ENCODE measurements at regions not wholly inside any gene's neighbourhood (a gene's known extent, or its start where the extent isn't known, plus 50 kb on each side); places are given as distances from the start of the nearest gene placed in this dataset.

DNA sequence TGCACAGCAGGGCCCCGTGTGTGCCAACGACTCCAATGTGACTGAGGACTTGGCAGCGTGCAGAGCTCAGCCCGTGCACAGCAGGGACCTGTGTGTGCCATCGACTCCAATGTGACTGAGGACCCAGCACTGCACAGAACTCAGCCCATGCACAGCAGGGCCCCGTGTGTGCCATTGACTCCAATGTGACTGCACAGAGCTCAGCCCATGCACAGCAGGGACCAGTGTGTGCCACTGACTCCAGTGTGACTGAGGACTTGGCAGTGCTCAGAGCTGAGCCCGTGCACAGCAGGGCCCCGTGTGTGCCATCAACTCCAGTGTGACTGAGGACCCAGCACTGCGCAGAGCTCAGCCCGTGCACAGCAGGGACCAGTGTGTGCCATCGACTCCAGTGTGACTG lies 347.8 kb upstream of the B3GAT1 start:
- no peaks in the 10 kb centered on the region for H3K36me3 Mint-ChIP-seq (ENCODE audit: low read depth)
- H3K27ac Mint-ChIP-seq: no peak overlapping the region
- intact Hi-C loops (cut with micrococcal nuclease): no loop called here

DNA sequence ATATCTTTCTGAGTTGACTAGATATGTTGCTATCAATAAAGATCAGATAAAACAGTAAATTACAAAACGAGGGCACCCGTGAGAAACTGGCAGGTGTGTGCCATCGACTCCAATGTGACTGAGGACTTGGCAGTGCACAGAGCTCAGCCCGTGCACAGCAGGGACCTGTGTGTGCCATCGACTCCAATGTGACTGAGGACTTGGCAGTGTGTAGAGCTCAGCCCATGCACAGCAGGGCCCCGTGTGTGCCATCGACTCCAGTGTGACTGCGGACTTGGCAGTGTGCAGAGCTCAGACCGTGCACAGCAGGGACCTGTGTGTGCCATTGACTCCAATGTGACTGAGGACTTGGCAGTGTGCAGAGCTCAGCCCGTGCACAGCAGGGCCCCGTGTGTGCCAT lies 347.2 kb upstream of the B3GAT1 start:
- Mint-ChIP-seq H3K4me1 (ENCODE audit: low read depth) (no peaks in the 10 kb centered on the region), H3K27me3 (ENCODE audit: insufficient read depth) (no peaks in the 10 kb centered on the region), H3K27ac (no peak overlapping the region), H3K9me3 (no peaks in the 10 kb centered on the region), H3K36me3 (ENCODE audit: low read depth) (no peaks in the 10 kb centered on the region), H3K4me3 (no peak overlapping the region)
- no peak for DNase-seq (ENCODE audit: low spot score)
- intact Hi-C loops (cut with micrococcal nuclease): no loop called here

More for the DNA sequence above, 347.8 kb upstream of the B3GAT1 start:
- H3K4me1 Mint-ChIP-seq (ENCODE audit: low read depth): no peaks in the 10 kb centered on the region
- DNase-seq (ENCODE audit: low spot score): no peak
- H3K27me3 Mint-ChIP-seq (ENCODE audit: insufficient read depth): no peaks in the 10 kb centered on the region
- H3K9me3 Mint-ChIP-seq: no peaks in the 10 kb centered on the region
- H3K4me3 Mint-ChIP-seq: no peak overlapping the region

DNA sequence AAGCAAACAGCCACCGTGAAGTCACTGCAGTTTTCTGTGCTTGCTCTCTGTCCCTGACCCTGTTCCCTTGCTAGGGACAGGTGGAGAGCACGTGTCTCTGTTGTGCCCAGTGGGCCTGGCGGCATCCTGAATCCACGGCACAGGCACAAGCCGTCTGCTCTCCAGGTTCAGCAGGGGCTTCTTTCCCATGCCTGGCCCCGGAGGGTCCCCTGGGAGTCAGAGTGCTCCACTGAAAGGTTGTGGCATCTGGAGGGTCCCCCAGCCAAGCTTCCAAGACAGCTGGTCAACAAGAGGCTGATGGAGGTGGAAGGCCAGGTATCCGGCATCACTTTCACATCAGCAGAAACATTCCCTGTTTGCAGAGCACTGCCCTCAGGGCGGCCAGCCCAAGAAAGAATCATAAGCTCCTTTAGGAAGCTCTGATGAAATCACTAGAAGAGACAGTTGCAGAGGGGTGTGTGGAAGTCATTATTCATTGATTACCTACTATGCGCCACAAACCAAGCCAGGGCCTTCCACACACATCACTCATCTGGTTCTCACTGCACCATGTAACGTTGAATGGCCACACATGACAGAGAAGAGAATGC lies 346.4 kb upstream of the B3GAT1 start:
- no peak overlapping the region for H3K27ac Mint-ChIP-seq
- no peak overlapping the region for H3K4me3 Mint-ChIP-seq
- no peaks in the 10 kb centered on the region for H3K9me3 Mint-ChIP-seq
- H3K36me3 Mint-ChIP-seq (ENCODE audit: low read depth): no peaks in the 10 kb centered on the region
- DNase-seq (ENCODE audit: low spot score): no peak
- no peaks in the 10 kb centered on the region for H3K4me1 Mint-ChIP-seq (ENCODE audit: low read depth)
- no peaks in the 10 kb centered on the region for H3K27me3 Mint-ChIP-seq (ENCODE audit: insufficient read depth)
- intact Hi-C loops (cut with micrococcal nuclease): no loop called here

DNA sequence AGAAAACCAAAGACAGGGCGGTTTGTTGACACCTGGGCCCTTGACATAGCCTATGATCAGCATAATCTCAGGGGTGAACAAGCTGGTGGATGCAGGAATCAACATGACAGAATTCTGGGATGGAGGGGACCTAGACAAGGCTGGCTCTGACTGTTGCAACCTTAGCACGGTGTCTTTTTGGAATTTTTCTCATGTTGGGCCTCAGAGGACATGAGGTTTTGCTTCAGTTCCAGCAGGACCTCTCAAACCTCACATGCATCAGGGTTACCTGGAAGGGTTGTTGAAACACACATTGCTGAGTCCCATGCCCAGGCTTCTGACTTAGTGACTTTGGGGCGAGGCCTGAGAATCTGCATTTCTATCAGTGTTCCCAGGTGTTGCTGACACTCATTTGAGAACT lies 345.6 kb upstream of the B3GAT1 start:
- Mint-ChIP-seq H3K9me3 (no peaks in the 10 kb centered on the region), H3K27me3 (ENCODE audit: insufficient read depth) (no peaks in the 10 kb centered on the region), H3K27ac (no peak overlapping the region), H3K4me3 (no peak overlapping the region), H3K36me3 (ENCODE audit: low read depth) (no peaks in the 10 kb centered on the region), H3K4me1 (ENCODE audit: low read depth) (no peaks in the 10 kb centered on the region)
- intact Hi-C loops (cut with micrococcal nuclease): no loop called here
- DNase-seq (ENCODE audit: low spot score): no peak

DNA sequence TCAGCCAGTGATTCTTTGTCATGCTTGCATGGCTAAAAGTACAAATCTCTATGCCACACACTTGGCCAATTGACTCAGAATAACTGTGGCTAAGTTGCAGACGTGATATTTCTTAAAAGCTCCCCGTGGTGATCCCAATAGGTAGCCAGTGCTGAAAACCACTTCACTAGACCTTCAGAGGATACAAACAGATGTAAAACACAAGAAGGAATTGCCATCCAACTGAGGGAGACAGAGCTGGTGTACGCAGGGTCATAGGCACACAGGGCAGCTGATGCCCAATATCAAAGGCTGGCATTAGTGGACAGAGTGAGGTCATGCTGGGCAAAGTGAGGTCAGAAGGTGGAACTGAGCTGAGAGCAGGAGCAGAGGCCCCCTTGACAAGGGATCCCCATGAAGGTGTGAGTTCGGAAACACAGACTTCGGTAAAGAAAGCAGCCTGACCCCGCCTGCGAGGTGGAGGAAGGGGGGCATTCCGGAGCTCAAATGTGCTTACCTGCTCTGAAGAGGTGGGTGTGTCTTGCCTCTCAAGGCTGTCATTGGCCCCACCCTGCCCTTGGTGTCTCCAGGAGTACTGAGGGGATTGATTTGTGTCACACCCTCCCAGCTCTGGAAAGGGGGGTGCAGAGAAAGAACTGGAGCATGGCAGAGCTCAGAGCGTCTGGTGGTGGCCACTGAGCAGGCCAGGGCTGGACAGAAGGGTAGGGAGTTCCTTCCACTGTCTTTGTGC lies 344.9 kb upstream of the B3GAT1 start:
- no peak for DNase-seq (ENCODE audit: low spot score)
- no peak overlapping the region for H3K27ac Mint-ChIP-seq

DNA sequence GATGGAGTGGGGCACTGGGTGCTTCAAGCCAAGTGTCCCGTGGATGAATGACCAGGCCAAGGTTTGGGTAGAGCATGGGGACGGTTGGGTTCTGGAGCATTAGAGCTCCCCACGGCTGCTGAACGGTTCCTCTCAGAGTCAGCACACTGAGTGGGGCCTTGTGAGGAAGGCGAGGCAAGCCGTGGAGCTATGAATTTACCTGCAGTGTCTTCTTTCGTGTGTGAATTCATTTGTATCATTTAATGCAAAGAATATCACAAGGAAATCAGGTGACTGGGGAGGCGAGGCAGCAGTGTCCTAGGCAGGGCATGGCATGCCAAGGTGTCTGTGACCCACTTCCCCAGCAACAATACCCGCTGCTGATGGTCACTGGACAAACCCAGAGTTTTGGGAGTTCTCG lies 343.5 kb upstream of the B3GAT1 start:
- H3K27ac Mint-ChIP-seq: no peak overlapping the region
- intact Hi-C loops (cut with micrococcal nuclease): no loop called here
- no peaks in the 10 kb centered on the region for H3K36me3 Mint-ChIP-seq (ENCODE audit: low read depth)

More for the DNA sequence above, 344.9 kb upstream of the B3GAT1 start:
- H3K9me3 Mint-ChIP-seq: no peaks in the 10 kb centered on the region
- intact Hi-C loops (cut with micrococcal nuclease): no loop called here
- H3K4me1 Mint-ChIP-seq (ENCODE audit: low read depth): no peaks in the 10 kb centered on the region
- H3K27me3 Mint-ChIP-seq (ENCODE audit: insufficient read depth): no peaks in the 10 kb centered on the region
- H3K36me3 Mint-ChIP-seq (ENCODE audit: low read depth): no peaks in the 10 kb centered on the region
- H3K4me3 Mint-ChIP-seq: no peak overlapping the region

DNA sequence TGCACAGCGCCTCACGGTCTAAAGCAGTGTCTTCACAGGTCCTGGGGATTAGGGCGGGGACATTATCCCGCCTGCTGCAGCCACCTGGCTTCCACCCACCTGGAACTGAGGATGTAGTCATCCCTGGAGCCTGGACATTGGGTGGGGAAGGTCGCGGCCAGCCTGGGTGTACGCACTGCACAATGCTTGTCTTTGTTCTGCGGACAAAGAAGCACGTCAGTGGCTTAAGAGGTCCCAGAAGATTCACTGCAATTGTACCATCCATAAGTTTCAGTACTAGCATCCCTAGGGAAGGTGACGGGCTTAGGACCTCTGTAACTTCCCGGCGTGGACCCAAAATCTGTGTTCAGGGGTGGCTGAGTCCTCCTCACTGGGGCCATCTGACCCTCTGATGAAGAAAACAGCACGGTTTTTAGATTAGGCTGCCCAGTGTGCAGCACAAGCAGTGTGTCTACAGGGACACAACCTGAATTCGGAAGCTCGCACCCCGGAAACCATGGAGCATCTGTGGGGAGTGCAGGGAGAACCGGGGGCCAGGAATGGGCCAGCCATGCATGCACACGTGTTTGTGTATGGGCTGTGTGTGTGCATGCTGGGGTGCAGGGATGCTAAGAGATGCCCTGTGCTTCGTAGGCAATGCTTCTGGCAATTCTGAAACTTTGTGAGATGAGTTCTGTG lies 342.6 kb upstream of the B3GAT1 start:
- Mint-ChIP-seq H3K36me3 (ENCODE audit: low read depth) (no peaks in the 10 kb centered on the region), H3K9me3 (no peaks in the 10 kb centered on the region), H3K27me3 (ENCODE audit: insufficient read depth) (no peaks in the 10 kb centered on the region), H3K4me1 (ENCODE audit: low read depth) (no peaks in the 10 kb centered on the region), H3K27ac (no peak overlapping the region), H3K4me3 (no peak overlapping the region)
- intact Hi-C loops (cut with micrococcal nuclease): no loop called here
- no peak for DNase-seq (ENCODE audit: low spot score)

More for the DNA sequence above, 343.5 kb upstream of the B3GAT1 start:
- no peaks in the 10 kb centered on the region for H3K4me1 Mint-ChIP-seq (ENCODE audit: low read depth)
- H3K27me3 Mint-ChIP-seq (ENCODE audit: insufficient read depth): no peaks in the 10 kb centered on the region
- no peak overlapping the region for H3K4me3 Mint-ChIP-seq
- no peak for DNase-seq (ENCODE audit: low spot score)
- H3K9me3 Mint-ChIP-seq: no peaks in the 10 kb centered on the region

DNA sequence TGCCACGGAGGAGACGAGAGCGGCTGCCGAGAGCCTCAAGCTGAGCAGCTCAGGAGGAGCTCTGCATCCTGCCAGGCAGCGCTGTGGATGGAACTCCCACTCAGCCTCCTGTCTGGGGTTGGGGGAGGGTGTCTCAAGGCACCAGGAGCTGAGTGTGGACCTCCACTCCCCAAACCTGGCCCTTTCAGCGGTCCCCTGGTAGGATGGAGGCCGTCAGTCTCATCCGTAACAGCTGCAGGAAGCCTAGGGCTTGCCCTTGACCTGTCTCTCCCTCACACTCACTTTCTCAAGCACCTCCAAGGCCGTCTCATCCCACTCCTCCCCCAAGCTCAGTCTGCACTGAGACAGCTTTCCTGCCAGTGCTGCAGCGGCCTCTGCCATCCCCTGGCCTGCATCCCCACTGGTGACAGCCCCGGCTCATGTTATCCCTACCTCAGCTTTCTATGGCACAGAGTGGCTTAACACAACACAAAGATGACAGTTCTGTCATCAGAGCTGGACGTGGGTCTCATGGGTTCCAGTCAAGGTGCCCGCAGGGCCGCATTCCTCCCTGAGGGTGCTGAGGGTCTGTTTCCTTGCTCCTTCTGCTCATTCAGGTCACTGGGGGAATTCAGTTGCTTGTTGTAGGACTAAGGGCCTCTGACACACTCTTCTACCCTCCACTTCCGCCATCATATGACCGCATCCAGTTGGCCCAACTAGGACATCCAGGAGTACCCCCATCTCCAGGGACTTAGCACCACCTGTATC lies 341.9 kb upstream of the B3GAT1 start:
- H3K36me3 Mint-ChIP-seq (ENCODE audit: low read depth): no peaks in the 10 kb centered on the region
- no peaks in the 10 kb centered on the region for H3K27me3 Mint-ChIP-seq (ENCODE audit: insufficient read depth)
- H3K4me3 Mint-ChIP-seq: no peak overlapping the region
- no peak for DNase-seq (ENCODE audit: low spot score)
- no peak overlapping the region for H3K27ac Mint-ChIP-seq
- intact Hi-C loops (cut with micrococcal nuclease): no loop called here
- no peaks in the 10 kb centered on the region for H3K4me1 Mint-ChIP-seq (ENCODE audit: low read depth)
- H3K9me3 Mint-ChIP-seq: no peaks in the 10 kb centered on the region

DNA sequence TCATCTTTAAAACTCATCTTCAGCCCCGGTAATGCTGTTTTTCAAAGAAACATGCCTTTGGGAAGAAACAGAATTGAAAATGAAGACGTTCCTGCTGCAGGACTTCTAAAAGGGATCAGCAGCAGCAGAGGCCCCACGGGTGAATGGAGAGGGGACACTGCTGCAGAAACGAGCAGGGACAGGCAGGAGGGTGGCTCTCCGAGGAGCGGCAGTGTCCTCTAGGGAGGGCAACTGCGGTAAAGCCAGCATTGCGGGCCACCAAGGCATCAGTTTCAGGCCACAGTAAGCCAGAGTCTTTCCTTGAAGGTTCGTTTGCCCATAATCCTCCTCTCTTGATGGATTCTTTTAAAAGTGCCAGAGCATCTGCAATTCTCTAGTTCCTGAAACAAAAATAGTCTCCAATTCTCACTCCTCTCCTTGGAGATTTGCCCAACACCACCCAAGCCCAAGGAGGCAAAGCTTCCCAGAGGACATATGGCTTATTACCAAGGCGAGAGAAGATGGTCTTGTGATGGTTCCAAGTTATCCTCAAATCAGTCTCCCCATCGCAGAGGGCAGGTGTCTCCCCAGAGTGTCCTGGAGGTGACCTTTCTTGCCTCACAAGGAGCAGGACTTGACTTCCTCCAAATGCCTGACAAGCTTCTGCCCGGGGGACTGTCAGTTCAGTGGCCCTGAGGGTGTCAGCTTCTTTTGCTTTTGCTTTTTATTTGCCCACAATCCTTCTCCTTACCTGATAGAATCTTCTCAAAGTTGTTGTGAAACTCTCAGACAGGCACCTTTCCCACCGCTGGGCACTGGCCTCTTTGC lies 341.1 kb upstream of the B3GAT1 start:
- no peaks in the 10 kb centered on the region for H3K9me3 Mint-ChIP-seq
- intact Hi-C loops (cut with micrococcal nuclease): no loop called here
- no peaks in the 10 kb centered on the region for H3K27me3 Mint-ChIP-seq (ENCODE audit: insufficient read depth)
- no peaks in the 10 kb centered on the region for H3K36me3 Mint-ChIP-seq (ENCODE audit: low read depth)
- no peak overlapping the region for H3K27ac Mint-ChIP-seq
- H3K4me1 Mint-ChIP-seq (ENCODE audit: low read depth): no peaks in the 10 kb centered on the region
- no peak overlapping the region for H3K4me3 Mint-ChIP-seq
- DNase-seq (ENCODE audit: low spot score): no peak

DNA sequence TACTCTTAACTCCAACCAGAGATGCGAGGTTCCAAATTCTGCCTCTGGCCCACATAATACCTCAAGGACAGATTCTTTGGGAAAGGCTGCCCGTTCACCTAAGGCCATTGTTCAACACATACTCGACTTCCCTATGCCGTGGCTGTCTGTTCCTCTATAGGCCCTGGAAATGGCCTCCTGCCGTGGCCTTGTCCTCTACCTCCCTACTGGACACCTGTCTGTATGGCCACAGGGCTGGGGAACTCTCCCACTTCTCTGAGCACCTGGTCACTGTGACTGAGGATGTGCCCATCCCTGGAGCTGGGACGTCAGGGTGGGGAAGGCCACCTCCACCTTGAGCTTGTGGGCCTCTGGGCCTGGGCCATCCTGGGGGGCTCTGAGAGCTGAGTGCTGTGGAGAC lies 340.5 kb upstream of the B3GAT1 start:
- no peak for DNase-seq (ENCODE audit: low spot score)
- Mint-ChIP-seq H3K9me3 (no peaks in the 10 kb centered on the region), H3K4me3 (no peak overlapping the region), H3K27me3 (ENCODE audit: insufficient read depth) (no peaks in the 10 kb centered on the region), H3K36me3 (ENCODE audit: low read depth) (no peaks in the 10 kb centered on the region), H3K4me1 (ENCODE audit: low read depth) (no peaks in the 10 kb centered on the region), H3K27ac (no peak overlapping the region)
- intact Hi-C loops (cut with micrococcal nuclease): no loop called here

DNA sequence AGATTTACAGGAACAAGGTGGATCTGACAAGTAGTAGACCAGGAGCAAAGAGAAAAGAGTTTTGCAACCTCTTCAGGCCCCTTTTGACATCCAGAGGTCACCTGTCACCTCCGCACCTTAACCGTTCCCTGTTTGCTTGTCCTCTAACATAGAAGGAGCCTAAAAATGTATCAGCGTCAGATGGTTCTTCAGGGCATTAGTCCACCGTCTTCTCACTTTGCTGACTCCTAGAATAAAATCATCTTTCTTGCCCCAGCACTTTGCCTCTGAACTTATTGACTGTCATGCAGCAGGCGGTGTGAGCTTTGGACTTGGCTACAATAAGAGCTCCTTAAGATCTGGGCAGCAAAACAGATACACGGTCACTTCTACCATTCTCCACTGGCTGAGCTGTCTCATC lies 339.7 kb upstream of the B3GAT1 start:
- Mint-ChIP-seq H3K36me3 (ENCODE audit: low read depth) (no peaks in the 10 kb centered on the region), H3K4me3 (no peak overlapping the region), H3K27me3 (ENCODE audit: insufficient read depth) (no peaks in the 10 kb centered on the region), H3K9me3 (no peaks in the 10 kb centered on the region), H3K4me1 (ENCODE audit: low read depth) (no peaks in the 10 kb centered on the region), H3K27ac (no peak overlapping the region)
- intact Hi-C loops (cut with micrococcal nuclease): no loop called here
- DNase-seq (ENCODE audit: low spot score): no peak

DNA sequence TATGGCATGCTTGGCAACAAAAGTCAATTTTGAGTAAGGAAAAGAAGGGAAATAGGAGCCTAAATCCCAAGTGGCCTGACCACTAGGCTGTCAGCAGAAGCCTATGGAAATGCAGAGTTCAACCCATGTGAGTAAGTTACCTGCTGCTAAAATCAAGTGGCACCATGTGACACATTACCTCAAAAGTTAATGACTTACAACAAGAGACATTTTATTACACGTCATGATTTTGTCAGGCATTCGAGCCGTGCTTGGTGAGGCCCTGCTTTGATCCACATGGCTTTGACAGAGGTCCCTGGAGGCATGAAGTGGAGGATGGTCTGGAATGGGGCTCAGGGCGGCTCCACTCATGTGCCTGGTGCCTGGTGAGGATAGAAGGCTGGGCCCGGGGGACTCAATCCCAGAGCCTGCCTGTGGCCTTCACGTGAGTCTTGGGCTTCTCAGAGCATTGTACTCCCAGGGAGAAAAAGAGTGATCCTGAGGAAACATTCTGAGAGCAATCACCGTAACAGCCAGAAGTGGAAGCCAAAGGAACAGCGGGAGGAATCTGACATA lies 339.1 kb upstream of the B3GAT1 start:
- no peak for DNase-seq (ENCODE audit: low spot score)
- H3K27me3 Mint-ChIP-seq (ENCODE audit: insufficient read depth): no peaks in the 10 kb centered on the region
- intact Hi-C loops (cut with micrococcal nuclease): no loop called here
- no peaks in the 10 kb centered on the region for H3K4me1 Mint-ChIP-seq (ENCODE audit: low read depth)
- H3K27ac Mint-ChIP-seq: no peak overlapping the region
- H3K9me3 Mint-ChIP-seq: no peaks in the 10 kb centered on the region
- no peak overlapping the region for H3K4me3 Mint-ChIP-seq
- no peaks in the 10 kb centered on the region for H3K36me3 Mint-ChIP-seq (ENCODE audit: low read depth)
